ENCODE measurements at regions not wholly inside any gene's neighbourhood (a gene's known extent, or its start where the extent isn't known, plus 50 kb on each side); places are given as distances from the start of the nearest gene placed in this dataset.
A peak's percentile ranks its signal among the peaks of the same experiment; 100 is the strongest.

- peak overlapping the region in 2 of 4 donors; percentile 47 to 67 for H3K4me3 Mint-ChIP-seq
- H3K9me3 Mint-ChIP-seq = no peaks in the 10 kb centered on the region
- Histone ChIP-seq H3K36me3 (ENCODE audit: control insufficient read depth, insufficient read depth, low read length) (no peaks in the 10 kb centered on the region), H3K27ac (ENCODE audit: insufficient read depth, low read length, poor library complexity, severe bottlenecking) (no peak overlapping the region), H3K9me3 (ENCODE audit: control insufficient read depth in 2 of 2, low read length in 2 of 2) (no peaks in the 10 kb centered on the region), H3K4me3 (ENCODE audit: low read depth, low read length) (peak overlapping the region; percentile 9), H3K27me3 (ENCODE audit: control insufficient read depth, insufficient read depth, low read length) (no peaks in the 10 kb centered on the region), H3K4me1 (ENCODE audit: control insufficient read depth, insufficient read depth, low read length, poor library complexity, severe bottlenecking) (peaks cover 16% of the 10 kb centered on the region)
- peak in 1 of 3 donors; percentile 68 for DNase-seq
- peak overlapping the region; percentile 37 to 91 (median 86) for H3K27ac Mint-ChIP-seq
- no peaks in the 10 kb centered on the region for H3K27me3 Mint-ChIP-seq
- peaks cover 8% of the 10 kb centered on the region for H3K36me3 Mint-ChIP-seq
- peaks cover 22 to 51% (median 36%) of the 10 kb centered on the region in 4 donors for H3K4me1 Mint-ChIP-seq
- ATAC-seq (ENCODE audit: low read depth in 2 of 2) = peak; percentile 62 to 65
Observed at GRCh38 chr14:65949711-65950516, 536.3 kb upstream of the CCDC196 start.

DNA sequence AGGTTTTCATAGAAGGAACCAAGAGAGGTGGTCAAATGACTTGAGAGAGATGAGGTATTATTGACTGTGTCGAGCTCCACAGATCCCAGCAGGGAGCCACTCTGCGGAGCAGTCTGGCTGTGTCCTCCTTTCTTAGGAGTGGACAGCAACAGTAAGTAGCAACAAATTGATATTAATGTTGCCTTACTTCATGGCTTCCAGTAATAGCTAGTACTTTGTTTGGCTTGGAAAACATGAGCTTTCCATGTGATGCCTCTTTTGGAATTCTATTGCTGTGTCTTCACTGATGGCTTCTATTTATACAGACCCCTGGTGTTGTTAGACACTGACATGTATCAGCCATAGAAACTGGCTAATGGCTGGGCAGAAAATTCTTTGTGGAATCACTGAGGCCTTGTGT, 531.2 kb upstream of the CCDC196 start:
- no peak overlapping the region for H3K27ac ChIP-seq (ENCODE audit: insufficient read depth, low read length, poor library complexity, severe bottlenecking)
- no peak overlapping the region for H3K4me3 ChIP-seq (ENCODE audit: low read depth, low read length)
- peaks cover 21% of the 10 kb centered on the region for H3K4me1 ChIP-seq (ENCODE audit: control insufficient read depth, insufficient read depth, low read length, poor library complexity, severe bottlenecking)
- DNase-seq = no peak
- no peaks in the 10 kb centered on the region for H3K9me3 ChIP-seq (ENCODE audit: control insufficient read depth in 2 of 2, low read length in 2 of 2)
- Mint-ChIP-seq H3K4me3 (no peak overlapping the region), H3K4me1 (peaks cover 19 to 36% (median 23%) of the 10 kb centered on the region in 4 donors), H3K9me3 (no peaks in the 10 kb centered on the region), H3K27me3 (no peaks in the 10 kb centered on the region), H3K27ac (no peak overlapping the region), H3K36me3 (no peaks in the 10 kb centered on the region)
- H3K27me3 ChIP-seq (ENCODE audit: control insufficient read depth, insufficient read depth, low read length) = no peaks in the 10 kb centered on the region
- no peak for ATAC-seq (ENCODE audit: low read depth in 2 of 2)
- no peaks in the 10 kb centered on the region for H3K36me3 ChIP-seq (ENCODE audit: control insufficient read depth, insufficient read depth, low read length)

- no peaks in the 10 kb centered on the region for H3K36me3 Mint-ChIP-seq
- peaks cover 4% of the 10 kb centered on the region for H3K27me3 Mint-ChIP-seq
- Histone ChIP-seq H3K4me3 (ENCODE audit: low read depth, low read length) (no peak overlapping the region), H3K4me1 (ENCODE audit: control insufficient read depth, insufficient read depth, low read length, poor library complexity, severe bottlenecking) (peaks cover 17% of the 10 kb centered on the region), H3K36me3 (ENCODE audit: control insufficient read depth, insufficient read depth, low read length) (no peaks in the 10 kb centered on the region), H3K9me3 (ENCODE audit: control insufficient read depth in 2 of 2, low read length in 2 of 2) (no peaks in the 10 kb centered on the region), H3K27me3 (ENCODE audit: control insufficient read depth, insufficient read depth, low read length) (no peaks in the 10 kb centered on the region), H3K27ac (ENCODE audit: insufficient read depth, low read length, poor library complexity, severe bottlenecking) (no peak overlapping the region)
- H3K9me3 Mint-ChIP-seq = no peaks in the 10 kb centered on the region
- H3K4me3 Mint-ChIP-seq = no peak overlapping the region
- DNase-seq (no peak), ATAC-seq (ENCODE audit: low read depth in 2 of 2) (no peak)
- H3K4me1 Mint-ChIP-seq = peaks cover 11 to 26% (median 21%) of the 10 kb centered on the region in 4 donors
- H3K27ac Mint-ChIP-seq = no peak overlapping the region
Observed at GRCh38 chr14:65957631-65958205, 528.5 kb upstream of the CCDC196 start.

DNA sequence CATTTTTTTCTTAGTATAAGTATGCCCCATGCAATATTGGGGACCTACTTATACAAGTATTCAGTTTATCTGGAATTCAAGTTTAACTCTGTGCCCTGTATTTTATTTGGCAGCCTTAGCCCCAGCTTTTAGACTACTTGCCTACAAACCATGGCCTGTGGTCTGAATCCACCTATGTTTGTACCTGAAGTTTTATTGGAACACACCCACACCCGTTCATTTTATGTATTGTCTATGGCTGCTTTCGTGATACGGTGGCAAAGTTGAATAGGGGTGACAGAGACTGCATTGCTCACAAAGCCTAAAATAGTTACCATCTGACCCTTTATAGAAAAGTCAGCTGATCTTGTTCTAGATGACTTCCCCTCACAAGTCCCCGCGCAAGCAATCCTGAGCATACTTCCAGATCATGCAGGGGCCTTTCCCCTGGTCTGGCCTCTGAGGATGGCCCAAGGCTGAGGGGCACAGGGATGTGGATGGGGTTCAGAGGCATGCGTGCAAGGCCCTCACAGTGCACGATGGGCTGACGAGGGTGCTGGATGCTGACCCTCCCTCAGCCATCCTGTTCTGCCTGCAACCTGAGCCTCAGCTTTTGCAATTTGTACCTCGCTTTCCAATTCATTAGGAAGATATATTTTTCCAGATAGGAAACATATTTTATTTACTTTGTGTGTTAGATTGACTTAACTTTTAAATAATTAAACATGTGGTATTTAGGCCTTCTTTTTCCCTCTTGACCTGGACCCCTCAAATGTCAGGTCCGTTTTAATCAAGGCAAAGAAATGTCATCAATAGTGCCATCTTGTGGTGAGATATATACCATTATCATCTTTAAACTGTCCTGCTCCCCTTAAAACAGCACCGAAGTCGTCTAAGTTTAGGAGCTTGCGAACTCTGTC, 527.3 kb upstream of the CCDC196 start:
- no peaks in the 10 kb centered on the region for H3K36me3 ChIP-seq (ENCODE audit: control insufficient read depth, insufficient read depth, low read length)
- Mint-ChIP-seq H3K36me3 (no peaks in the 10 kb centered on the region), H3K4me1 (peaks cover 8 to 37% (median 21%) of the 10 kb centered on the region in 4 donors), H3K4me3 (peak overlapping the region in 1 of 4 donors; percentile 1), H3K9me3 (no peaks in the 10 kb centered on the region), H3K27ac (peak overlapping the region in 2 of 3 donors; percentile 47 to 80), H3K27me3 (peaks cover 4% of the 10 kb centered on the region)
- H3K4me1 ChIP-seq (ENCODE audit: control insufficient read depth, insufficient read depth, low read length, poor library complexity, severe bottlenecking) = peaks cover 21% of the 10 kb centered on the region
- DNase-seq (peak in 2 of 3 donors; percentile 48 to 73), ATAC-seq (ENCODE audit: low read depth in 2 of 2) (peak; percentile 41 to 52)
- H3K27me3 ChIP-seq (ENCODE audit: control insufficient read depth, insufficient read depth, low read length) = no peaks in the 10 kb centered on the region
- no peak overlapping the region for H3K27ac ChIP-seq (ENCODE audit: insufficient read depth, low read length, poor library complexity, severe bottlenecking)
- no peaks in the 10 kb centered on the region for H3K9me3 ChIP-seq (ENCODE audit: control insufficient read depth in 2 of 2, low read length in 2 of 2)
- peak overlapping the region; percentile 22 for H3K4me3 ChIP-seq (ENCODE audit: low read depth, low read length)

GRCh38 chr14:65959563-65960024, 526.6 kb upstream of the CCDC196 start:
- ATAC-seq (ENCODE audit: low read depth in 2 of 2) (peak in 1 of 2 donors; percentile 9), DNase-seq (no peak)
- no peaks in the 10 kb centered on the region for H3K9me3 ChIP-seq (ENCODE audit: control insufficient read depth in 2 of 2, low read length in 2 of 2)
- H3K27ac ChIP-seq (ENCODE audit: insufficient read depth, low read length, poor library complexity, severe bottlenecking) = no peak overlapping the region
- Mint-ChIP-seq H3K36me3 (no peaks in the 10 kb centered on the region), H3K4me3 (peak overlapping the region in 1 of 4 donors; percentile 1), H3K27ac (peak overlapping the region in 2 of 3 donors; percentile 47 to 80), H3K27me3 (peaks cover 4% of the 10 kb centered on the region), H3K9me3 (no peaks in the 10 kb centered on the region), H3K4me1 (peaks cover 8 to 42% (median 20%) of the 10 kb centered on the region in 4 donors)
- no peaks in the 10 kb centered on the region for H3K36me3 ChIP-seq (ENCODE audit: control insufficient read depth, insufficient read depth, low read length)
- no peaks in the 10 kb centered on the region for H3K27me3 ChIP-seq (ENCODE audit: control insufficient read depth, insufficient read depth, low read length)
- H3K4me1 ChIP-seq (ENCODE audit: control insufficient read depth, insufficient read depth, low read length, poor library complexity, severe bottlenecking) = peaks cover 21% of the 10 kb centered on the region
- H3K4me3 ChIP-seq (ENCODE audit: low read depth, low read length) = no peak overlapping the region

DNA sequence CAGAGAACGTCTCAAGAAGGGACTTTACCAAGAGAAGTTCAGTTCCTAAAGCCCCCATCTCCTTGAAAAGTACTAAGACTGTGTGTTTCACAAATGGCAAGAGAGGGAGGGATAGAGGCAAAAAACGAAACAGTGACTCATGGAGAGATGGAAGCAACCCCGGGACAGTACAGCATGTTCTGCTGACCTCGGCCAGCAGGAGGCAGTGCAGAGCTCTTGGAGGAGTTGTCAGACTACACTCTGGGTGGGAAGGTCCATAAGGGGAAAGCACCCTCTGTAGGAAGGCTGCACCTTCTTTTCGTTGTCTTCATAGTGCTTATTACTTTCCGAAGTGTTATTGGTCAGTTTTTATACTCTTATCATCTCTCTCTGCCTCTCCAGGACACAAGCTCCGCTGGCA, 525.2 kb upstream of the CCDC196 start:
- no peak overlapping the region for H3K4me3 Mint-ChIP-seq
- no peaks in the 10 kb centered on the region for H3K9me3 ChIP-seq (ENCODE audit: control insufficient read depth in 2 of 2, low read length in 2 of 2)

GRCh38 chr14:65962952-65963351, 523.2 kb upstream of the CCDC196 start:
- peak in 1 of 3 donors; percentile 69 for DNase-seq
- H3K27ac Mint-ChIP-seq = no peak overlapping the region

More for the DNA sequence above, 525.2 kb upstream of the CCDC196 start:
- Histone ChIP-seq H3K4me3 (ENCODE audit: low read depth, low read length) (peak overlapping the region; percentile 13), H3K4me1 (ENCODE audit: control insufficient read depth, insufficient read depth, low read length, poor library complexity, severe bottlenecking) (peaks cover 21% of the 10 kb centered on the region), H3K36me3 (ENCODE audit: control insufficient read depth, insufficient read depth, low read length) (no peaks in the 10 kb centered on the region), H3K27me3 (ENCODE audit: control insufficient read depth, insufficient read depth, low read length) (peaks cover under 1% of the 10 kb centered on the region), H3K27ac (ENCODE audit: insufficient read depth, low read length, poor library complexity, severe bottlenecking) (no peak overlapping the region)
- ATAC-seq (ENCODE audit: low read depth in 2 of 2) = peak; percentile 56 to 69
- Mint-ChIP-seq H3K9me3 (no peaks in the 10 kb centered on the region), H3K27ac (no peak overlapping the region), H3K36me3 (no peaks in the 10 kb centered on the region), H3K27me3 (peaks cover 4% of the 10 kb centered on the region), H3K4me1 (peaks cover 8 to 42% (median 24%) of the 10 kb centered on the region in 4 donors)
- DNase-seq = peak; percentile 27 to 77 (median 47)

More at GRCh38 chr14:65962952-65963351, 523.2 kb upstream of the CCDC196 start:
- no peak for ATAC-seq (ENCODE audit: low read depth in 2 of 2)
- H3K9me3 ChIP-seq (ENCODE audit: control insufficient read depth in 2 of 2, low read length in 2 of 2) = no peaks in the 10 kb centered on the region
- H3K27ac ChIP-seq (ENCODE audit: insufficient read depth, low read length, poor library complexity, severe bottlenecking) = no peak overlapping the region
- no peak overlapping the region for H3K4me3 Mint-ChIP-seq
- no peaks in the 10 kb centered on the region for H3K36me3 ChIP-seq (ENCODE audit: control insufficient read depth, insufficient read depth, low read length)
- H3K4me3 ChIP-seq (ENCODE audit: low read depth, low read length) = no peak overlapping the region
- peaks cover 7% of the 10 kb centered on the region for H3K27me3 ChIP-seq (ENCODE audit: control insufficient read depth, insufficient read depth, low read length)
- no peaks in the 10 kb centered on the region for H3K9me3 Mint-ChIP-seq
- peaks cover 21% of the 10 kb centered on the region for H3K4me1 ChIP-seq (ENCODE audit: control insufficient read depth, insufficient read depth, low read length, poor library complexity, severe bottlenecking)
- no peaks in the 10 kb centered on the region for H3K36me3 Mint-ChIP-seq
- peaks cover 8 to 42% (median 24%) of the 10 kb centered on the region in 4 donors for H3K4me1 Mint-ChIP-seq
- H3K27me3 Mint-ChIP-seq = peaks cover 10% of the 10 kb centered on the region

Measured in CD4-positive, CD25-positive, alpha-beta regulatory T cell (primary cell).